GM21447 (cell line): ENCODE measurements at regions not wholly inside any gene's neighbourhood (a gene's known extent, or its start where the extent isn't known, plus 50 kb on each side); places are given as distances from the start of the nearest gene placed in this dataset.

ENCODE experiments used
- ATAC-seq: cut with Tn5 transposase; IDR thresholded peaks from one replicate; pipeline ENCODE4 v1.9.1; 2021; ENCODE audit not compliant: unreplicated experiment

- no peak for ATAC-seq
Measured at GRCh38 chr13:28548468-28548867, 53.5 kb upstream of the FLT1 start.

DNA sequence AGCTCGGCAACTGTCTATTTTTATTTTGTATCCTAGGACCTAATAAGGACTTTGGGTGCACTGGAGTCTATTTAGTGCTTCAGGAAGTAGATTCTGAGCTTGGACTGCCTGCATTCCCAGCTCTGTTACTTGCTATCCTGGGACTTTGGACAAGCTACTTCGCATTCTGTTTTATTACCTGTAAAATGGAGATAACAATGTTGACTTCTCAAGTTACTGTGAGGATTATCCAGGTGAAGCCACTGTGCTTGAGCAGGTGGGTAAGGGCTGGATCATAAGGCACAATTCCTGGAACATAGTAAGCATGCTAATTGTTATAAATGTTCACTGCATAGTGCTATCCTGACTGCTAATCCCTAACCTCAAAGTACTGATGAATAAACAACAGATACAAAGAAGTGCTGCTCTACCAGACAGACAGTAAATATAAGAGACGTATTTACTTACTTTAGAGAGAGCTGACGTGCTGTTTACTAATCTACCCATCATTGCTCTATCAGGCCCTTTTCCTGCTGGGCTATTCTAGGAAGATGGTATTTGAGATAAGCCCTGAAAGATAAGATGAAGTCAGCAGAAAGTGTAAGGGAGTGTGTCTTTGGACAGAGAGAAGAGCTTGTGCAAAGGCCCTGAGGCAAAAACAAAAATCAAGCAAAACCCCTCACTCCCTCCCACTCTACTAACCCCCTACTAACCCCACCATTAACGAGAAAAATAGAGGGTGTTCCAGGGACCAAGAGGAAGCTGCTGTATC is 50.8 kb upstream of the FLT1 start:
- ATAC-seq = no peak
